HG02870 (cell line): ENCODE measurements at regions not wholly inside any gene's neighbourhood (a gene's known extent, or its start where the extent isn't known, plus 50 kb on each side); places are given as distances from the start of the nearest gene placed in this dataset.

Experiments used
- ATAC-seq: cut with Tn5 transposase; IDR thresholded peaks from one replicate; pipeline ENCODE4 v1.9.1; 2021; ENCODE audit warnings: mild to moderate bottlenecking, moderate library complexity; ENCODE audit not compliant: unreplicated experiment

DNA sequence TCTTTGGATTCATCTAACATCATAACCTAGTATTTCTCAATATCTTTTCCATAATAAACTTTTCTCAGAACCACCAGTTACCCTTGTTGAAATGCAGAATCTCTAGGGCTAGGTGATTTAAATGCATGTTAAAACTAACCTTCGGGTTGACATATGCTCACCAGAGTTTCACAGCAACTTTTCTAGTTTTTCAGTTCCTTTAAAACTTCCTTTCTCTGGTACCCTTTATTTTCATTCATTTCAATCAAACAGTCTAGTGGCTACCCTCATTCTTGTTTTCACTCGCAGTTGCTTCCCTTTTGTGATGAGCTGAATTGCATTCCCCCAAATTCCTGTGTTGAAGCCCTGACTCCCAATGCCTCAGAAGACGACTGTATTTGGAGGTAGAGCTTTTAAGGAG is 712.8 kb upstream of the CHRM3 start:
- ATAC-seq: no peak

DNA sequence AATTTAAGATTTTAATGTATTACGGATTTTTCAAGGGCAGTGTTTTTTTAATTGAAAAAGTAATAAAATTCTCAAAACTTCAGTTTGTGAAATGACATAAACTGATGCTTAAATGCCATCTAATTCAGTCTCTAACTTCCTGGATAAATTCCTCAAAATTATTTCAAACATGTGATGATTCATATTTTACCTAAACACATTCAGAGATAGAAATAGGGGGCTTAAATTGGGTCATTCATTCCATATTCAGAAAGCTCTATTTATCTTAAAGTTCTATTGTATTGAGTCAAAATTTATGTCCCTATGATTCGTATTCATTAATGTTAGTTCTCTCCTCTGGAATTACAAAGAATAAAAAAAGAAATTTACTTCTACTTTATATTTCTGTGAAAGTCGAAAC is 713.6 kb upstream of the CHRM3 start:
- ATAC-seq: no peak

DNA sequence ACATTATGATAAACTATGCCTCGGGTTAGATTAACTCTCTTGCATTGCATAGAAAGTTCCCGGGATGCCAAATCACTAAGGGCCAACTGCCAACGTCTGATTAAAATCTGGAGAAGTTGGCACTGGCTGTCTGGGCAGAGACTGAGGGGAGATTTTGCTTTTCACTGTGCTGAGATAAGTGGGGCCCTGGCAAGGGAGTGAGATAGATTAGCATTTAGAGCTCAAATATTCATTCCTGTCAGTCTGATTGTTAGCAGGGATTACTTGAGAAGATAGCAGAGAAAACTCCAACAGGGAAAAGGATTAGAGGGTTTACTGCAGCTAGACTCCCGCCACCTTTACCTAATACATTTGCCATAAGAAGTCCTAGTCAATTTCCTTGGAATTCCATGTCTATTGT is 714.1 kb upstream of the CHRM3 start:
- ATAC-seq: no peak

DNA sequence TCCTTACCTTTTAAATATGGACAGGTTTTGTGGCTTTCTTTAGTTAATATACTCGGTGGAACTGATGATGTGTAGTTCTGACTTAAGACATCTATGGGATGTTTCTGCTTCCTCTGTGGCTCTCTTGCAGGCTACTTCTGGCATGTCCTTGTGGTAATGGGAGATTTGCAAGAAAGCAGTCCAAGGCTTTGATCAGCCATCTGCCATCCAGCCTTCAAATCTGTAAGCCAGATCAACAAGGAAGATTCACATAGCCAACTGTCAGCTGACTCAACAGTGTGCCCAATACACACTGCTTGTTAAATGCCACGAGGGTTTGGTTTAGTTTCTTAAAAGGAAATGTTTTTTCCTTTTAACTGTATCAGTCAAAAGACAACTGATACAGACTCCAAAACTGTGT is 722.2 kb upstream of the CHRM3 start:
- no peak for ATAC-seq

DNA sequence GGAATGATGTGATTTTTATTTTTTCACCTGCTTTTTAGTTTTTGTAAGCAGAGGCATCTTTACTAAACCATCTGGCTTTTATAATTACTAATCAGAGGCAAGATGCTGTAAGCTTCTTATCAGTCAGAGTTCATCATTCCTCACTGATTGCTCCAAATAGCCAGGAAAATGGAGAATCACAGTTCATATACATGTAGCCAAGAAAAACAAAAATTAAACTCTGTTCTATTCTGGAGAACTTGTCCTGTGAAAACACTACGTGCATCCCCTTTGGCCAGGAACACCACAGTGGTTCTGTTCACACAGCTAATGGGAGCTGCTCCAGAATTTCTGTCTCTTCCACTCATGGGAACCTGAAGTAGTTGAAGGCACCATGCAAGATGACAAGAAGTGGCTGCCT is 725.5 kb upstream of the CHRM3 start:
- ATAC-seq: no peak

DNA sequence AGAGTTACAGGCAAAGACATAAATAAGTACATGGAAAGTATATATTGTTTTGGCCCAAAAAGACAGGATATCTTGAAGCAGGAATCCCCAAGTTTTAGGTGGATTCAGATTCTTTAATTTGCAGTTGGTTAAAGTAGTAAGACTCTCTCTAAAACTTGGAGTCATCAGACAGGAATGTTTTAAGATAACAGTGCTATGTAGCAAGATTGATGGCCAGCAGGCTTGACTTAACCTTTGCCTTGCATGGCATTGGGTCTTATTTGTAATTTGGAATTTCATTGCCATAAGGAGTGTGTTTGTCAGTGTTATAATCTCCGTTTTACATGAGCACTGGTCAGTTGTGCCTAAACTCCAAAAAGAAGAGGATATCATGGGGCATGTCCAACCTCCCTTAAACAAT is 727.6 kb upstream of the CHRM3 start:
- ATAC-seq: no peak

DNA sequence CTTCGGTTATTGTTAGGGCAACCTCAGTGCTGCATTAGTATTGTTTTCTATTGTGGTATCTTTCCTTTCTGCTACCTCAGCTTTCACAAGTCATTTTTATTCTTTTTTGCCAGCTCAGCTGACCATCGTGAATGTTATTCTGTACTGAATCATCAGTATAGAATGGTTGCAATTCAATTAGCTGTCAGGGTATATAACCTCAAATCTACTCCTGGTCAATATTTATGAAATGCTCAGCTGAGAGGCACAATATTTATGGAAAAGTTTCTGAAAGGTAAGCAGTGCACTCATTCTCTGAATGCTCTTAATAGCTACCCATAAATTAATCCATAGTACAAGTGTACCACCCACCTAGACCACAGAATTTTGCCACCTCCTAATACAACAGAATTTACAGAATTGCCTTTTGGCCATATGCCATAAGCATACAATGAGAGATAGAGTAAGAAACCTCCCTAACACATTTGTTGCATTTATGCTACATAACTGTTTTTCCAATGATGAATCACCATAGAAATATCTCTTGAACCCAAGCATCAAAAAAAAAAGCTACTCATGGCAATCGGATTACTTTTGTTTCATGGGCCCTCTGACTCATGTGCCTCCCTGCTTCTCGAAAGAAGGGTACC is 732.6 kb upstream of the CHRM3 start:
- no peak for ATAC-seq

DNA sequence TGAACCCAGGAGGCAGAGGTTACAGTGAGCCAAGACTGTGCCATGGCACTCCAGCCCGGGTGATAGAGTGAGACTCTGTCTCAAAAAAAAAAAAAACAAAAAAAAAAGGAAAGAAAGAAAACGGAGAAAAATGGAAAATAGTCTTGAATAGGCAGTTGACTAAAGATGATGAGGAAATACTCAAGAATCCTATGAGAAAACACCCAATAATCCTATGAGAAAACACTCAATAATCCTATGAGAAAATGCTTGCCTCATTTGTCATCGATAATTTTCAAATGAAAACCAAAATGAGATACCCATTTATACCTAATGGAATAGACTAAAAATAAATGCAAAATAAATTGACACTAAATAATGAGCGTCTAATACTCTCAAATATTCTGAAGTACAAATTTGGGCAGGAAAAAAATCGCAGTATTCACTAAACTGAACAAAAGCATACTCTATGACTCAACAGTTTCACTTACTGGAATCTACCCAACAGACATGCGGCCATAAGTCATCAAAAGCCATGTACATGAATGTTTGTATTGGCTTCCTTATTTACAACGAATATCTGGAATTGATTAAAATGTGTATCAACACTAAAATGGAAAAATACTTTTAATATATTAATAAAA is 733.9 kb upstream of the CHRM3 start:
- no peak for ATAC-seq

DNA sequence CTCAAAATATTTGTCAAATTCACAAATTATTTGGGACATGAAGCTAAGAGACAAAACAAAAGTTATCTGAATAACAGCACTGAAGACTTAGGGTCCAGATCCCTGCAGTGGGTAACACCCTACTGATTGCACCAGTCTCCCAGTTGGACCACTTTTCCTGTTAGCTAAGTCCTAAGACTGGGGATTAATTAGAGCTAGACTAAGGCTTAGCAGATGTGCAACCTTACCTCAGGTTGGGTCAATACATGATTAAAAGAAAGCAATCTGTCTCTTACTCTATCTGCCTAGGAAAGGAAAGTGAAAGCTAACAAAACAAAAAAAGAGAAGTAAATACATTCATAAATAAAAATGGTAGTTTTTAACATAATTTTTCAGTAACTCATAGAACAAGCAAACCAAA is 737.2 kb upstream of the CHRM3 start:
- ATAC-seq: no peak

DNA sequence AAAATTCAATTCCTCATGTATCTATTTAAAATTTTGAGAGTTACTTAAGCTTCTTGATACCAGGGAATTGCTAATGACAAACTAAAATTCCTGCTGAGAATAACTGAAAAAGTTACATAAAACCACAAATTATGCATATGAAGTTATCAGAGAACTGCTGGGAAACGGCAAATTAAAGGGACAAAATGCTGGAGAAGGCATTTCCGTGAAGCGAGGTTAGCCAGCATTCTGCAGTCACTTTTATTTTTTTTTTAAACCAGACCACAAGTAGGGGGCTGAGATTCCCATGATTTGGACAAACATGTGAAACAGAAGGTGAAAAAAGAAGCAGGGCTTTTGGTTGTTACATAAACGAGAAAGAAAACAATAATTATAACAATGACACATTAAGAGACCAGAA is 737.6 kb upstream of the CHRM3 start:
- ATAC-seq: no peak

DNA sequence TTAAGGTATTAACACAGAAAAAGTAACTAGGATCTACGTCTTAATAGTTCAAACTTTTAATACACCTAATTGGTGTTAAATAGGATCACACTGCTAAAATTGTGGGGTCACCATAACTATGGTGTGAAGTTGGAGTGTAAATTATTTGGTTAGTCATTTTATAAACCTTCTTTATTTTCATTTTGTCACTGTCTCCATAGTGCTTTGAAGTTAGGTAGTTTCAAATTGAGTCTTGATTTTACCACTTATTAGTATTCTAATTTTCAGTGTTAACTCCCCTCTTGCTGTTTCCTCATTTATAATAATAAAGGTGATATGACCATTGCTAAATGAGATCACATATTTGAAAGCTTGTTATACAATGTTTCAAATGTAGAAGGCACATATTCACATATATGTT is 738.1 kb upstream of the CHRM3 start:
- ATAC-seq: no peak

DNA sequence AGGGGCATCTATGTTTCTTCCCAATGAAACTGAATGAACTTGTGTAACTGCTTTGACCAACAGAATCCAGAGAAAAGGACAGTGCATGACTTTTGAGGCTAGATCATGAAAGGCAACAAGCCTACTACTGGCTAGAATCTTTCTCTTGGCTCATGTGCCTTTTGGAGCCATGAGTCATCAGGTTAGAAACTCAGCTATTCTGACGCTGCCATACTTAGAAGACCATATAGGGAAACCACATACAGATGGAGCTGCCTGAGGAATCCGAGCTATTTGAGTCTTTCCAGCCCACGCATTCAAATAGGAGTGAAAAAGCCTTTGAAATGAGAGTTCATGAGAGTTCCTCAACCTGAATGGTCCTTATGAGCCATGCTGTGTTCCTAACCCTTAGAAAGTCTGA is 738.5 kb upstream of the CHRM3 start:
- ATAC-seq: no peak

DNA sequence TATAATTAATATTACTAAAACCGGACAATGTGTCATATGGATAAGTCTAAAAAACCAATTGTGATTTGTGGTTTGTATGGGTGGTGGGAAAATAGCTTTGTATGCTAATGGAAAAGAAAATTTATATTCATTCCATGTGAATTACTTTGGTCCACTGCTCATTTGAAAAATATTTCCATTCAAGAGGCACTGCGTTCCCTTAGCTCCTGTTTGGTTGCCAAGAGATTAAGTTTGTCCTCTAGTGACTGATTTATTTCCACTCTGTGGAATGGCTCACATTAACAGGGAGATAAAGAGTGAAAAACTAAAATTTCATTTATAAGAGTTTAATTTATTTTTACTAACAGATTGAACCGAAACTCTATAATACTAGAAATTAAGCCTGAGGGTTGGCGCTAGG is 744.1 kb upstream of the CHRM3 start:
- no peak for ATAC-seq

DNA sequence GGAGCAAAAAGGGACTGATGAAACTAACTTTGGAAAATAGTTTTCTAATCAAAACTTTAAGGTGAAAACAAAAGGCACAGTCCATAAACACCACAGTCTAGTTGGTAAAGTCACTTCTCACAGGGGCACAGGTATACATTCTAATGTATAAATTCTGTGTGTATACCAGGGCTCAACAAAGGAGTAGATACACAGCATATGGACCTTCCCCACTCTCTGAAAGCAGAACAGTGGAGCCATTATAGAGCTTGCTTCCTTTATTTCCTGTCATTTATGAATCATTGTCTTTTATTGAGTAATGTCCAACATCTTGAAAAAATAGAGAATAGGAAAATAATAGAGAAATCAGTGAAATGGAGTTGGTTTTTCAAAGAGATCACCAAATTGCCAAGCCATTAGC is 746.5 kb upstream of the CHRM3 start:
- no peak for ATAC-seq

DNA sequence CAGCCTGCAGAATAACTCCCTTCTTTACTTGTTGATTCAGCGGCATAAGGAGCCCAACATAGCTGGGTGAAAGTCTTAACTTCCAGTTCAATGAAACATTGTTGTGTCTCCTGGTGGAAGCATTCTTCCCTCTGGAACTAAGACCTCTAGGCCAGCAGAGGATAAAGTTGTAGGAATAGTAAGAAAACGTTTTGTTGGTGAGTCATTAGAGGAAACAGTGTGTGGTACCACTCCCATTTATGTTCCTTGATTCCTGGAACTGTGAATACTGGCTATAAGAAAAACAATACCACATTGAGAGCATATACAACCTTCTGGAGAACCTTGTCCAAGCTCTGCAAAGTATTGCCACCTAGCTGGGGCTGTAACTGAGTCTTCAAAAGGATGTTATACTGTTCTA is 737.4 kb upstream of the ZP4 start:
- ATAC-seq: no peak

DNA sequence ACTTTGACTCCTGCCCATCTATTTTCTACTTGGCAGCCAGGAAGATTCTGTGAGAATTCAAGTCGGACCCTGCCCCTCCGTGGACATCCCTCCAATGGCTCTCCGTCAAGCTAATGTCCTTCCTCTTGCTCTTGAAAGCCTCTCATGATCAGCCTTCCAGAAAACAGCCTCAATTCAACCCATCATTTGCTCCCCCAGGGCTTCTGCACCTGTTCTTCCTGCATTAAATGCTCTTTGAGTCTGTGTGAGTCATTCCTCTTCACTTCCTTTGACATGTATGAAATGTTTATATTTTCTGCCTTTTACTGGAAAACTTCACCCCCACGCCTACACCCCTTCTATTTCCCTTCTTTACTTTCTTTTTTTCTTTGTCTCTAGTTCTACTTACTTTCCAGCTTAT is 734.1 kb upstream of the ZP4 start:
- no peak for ATAC-seq

DNA sequence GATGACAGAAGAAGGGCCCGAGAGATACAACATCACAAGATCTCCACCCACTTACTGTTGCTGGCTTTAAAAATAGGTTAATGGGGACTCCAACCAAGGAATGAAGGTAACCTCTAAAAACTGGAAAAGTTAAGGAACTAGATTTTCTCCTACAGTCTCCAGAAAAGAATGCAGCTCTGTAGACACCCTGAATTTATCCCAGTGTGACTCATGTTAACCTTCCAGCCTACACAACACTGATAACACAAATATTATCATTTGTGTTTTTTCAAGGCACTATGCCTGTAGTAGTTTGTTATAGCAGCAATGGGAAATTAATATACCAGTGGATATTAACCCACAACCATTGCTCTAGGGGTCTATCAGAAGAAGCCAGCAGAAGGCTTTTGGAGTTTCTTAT is 730.7 kb upstream of the ZP4 start:
- ATAC-seq: no peak

DNA sequence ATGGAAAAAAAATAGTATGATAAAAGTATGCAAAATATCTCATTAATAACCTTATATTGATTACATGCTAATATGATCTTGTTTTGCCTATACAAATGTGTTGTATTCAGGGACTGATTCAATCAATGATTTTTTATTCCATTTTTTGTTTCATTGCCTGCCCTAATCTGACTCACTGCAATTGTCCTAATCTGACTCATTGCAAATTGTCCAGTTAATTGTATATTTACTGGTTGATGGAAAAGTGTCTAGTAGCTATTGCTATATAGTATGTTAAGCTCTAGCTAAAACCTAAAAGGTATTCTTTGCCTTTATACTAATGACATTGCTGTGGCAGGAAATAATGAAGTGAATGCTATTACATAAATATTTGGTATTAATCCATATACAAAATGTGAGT is 728.9 kb upstream of the ZP4 start:
- ATAC-seq: no peak

DNA sequence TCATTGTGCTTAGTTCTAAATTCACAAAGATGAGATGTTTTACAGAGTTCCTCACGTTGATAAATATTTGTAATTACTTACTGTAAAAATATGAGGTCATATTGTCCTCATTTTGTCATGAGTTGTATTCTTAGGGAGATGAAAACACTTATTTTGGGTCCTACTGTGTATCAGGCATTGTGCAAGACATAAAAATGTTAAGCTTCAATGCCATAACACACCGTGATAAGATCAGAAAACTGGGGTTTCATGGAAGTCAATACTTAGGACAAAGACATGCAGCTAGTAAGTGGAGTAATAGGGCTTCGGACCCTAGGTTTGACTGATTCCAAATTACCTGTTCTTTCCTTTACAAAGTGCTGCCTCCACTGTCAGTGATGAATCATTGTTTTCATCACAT is 720.7 kb upstream of the ZP4 start:
- ATAC-seq: no peak

DNA sequence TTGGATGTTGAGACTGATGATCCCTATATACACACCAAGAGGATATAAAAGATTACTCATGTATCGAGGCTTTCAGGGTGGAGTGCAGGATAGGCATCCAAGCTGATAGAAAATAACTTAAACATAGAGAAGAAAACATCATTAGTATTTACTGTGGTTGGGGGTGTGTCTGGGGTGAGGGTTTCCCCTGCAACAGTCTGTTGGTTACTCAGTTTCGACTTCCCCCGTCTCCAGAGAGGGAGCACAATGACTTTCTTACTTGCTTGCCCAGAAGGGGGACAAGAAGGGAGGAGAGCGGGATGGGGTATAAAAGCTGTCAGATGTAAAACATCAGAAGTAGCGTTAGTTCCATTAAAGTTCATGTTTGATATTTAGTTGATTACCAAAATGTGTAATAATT is 717.4 kb upstream of the ZP4 start:
- ATAC-seq: no peak

DNA sequence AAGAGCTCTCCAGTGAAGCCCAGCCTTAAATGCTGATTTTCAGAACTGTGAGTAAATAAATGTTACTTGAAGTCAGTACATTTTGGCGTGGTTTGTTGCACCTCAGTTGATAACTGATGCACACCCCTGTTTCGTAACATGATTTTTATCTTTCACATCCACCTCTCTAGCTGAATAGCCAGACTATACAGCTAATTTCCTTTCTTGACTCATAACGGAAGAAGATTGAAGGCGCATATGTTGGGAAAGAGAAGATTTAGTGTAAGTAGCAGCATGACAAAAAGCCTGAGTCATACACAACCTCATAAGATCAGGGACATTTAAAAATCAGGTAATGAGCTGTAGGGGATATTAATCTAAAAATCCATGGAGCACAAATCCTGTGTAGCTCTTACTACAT is 716.2 kb upstream of the ZP4 start:
- ATAC-seq: no peak

DNA sequence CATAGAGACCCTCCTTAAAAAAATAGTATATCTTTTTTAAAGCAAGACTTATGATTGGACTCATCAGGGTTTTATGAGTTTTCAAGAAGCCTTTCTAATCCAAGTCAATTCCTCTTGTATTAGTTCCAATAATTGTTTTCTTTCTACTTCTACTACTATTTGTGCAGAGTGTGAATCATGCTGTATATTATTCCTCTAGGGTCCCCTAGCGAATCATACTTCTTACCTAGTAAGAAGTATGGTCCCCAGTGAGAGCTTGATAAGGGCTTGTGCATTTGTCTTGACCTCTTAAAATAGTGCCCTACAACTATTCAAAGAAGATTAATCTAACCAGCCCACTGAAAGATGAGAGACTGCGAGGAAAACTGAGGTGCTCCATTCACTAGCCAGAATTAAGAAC is 715.7 kb upstream of the ZP4 start:
- no peak for ATAC-seq

DNA sequence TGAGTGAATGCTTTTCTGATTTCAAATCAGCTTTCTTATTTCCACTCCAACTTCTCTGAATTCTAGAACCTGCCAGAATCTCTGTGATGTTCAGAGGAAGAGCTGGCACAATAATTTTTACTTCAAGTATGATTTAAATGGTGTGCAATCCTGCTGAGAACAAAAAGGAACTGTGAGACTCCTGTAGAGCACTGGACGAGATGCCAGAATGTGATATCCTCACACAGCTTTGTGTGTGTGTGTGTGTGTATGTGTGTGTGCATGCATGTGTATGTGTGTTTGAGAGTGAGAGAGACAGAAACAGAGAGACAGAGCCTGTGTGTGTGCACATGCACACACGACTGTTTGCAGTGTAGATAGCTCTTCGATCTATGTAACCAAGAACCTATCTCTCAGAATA is 713.6 kb upstream of the ZP4 start:
- ATAC-seq: no peak
